ENCODE measurements at regions not wholly inside any gene's neighbourhood (a gene's known extent, or its start where the extent isn't known, plus 50 kb on each side); places are given as distances from the start of the nearest gene placed in this dataset.

- no peaks in the 10 kb centered on the region for H3K27me3 ChIP-seq (ENCODE audit: control insufficient read depth in 2 of 2, insufficient read depth in 1 of 2, low read length in 1 of 2)
- H3K9me3 ChIP-seq (ENCODE audit: control insufficient read depth in 2 of 2, insufficient read depth in 1 of 2, low read length in 1 of 2) = no peaks in the 10 kb centered on the region
- H3K4me1 ChIP-seq (ENCODE audit: control insufficient read depth in 2 of 2, insufficient read depth in 2 of 2, low read length in 2 of 2) = no peaks in the 10 kb centered on the region
- H3K36me3 ChIP-seq (ENCODE audit: control insufficient read depth in 2 of 2, insufficient read depth in 2 of 2, low read length in 1 of 2) = no peaks in the 10 kb centered on the region
- WGBS = 90% methylated on average over 1 of the region's 1 CpG
- no peak overlapping the region for H3K27ac ChIP-seq (ENCODE audit: low read depth in 1 of 2, low read length in 1 of 2)
- H3K4me3 ChIP-seq (ENCODE audit: low read length in 2 of 2) = no peak overlapping the region
- DNase-seq (ENCODE audit: low read depth in 6 of 9, low spot score in 9 of 9) = no peak
Observed at GRCh38 chr18:41464278-41464677, 490.8 kb upstream of the PIK3C3 start.

GRCh38 chr18:41462946-41463345, 492.1 kb upstream of the PIK3C3 start:
- no peaks in the 10 kb centered on the region for H3K36me3 ChIP-seq (ENCODE audit: control insufficient read depth in 2 of 2, insufficient read depth in 2 of 2, low read length in 1 of 2)

GRCh38 chr18:41461114-41461513, 493.9 kb upstream of the PIK3C3 start:
- 82% methylated on average over 2 of the region's 2 CpGs for WGBS
- no peaks in the 10 kb centered on the region for H3K9me3 ChIP-seq (ENCODE audit: control insufficient read depth in 2 of 2, insufficient read depth in 1 of 2, low read length in 1 of 2)
- H3K27me3 ChIP-seq (ENCODE audit: control insufficient read depth in 2 of 2, insufficient read depth in 1 of 2, low read length in 1 of 2) = no peaks in the 10 kb centered on the region
- H3K27ac ChIP-seq (ENCODE audit: low read depth in 1 of 2, low read length in 1 of 2) = no peak overlapping the region
- H3K4me1 ChIP-seq (ENCODE audit: control insufficient read depth in 2 of 2, insufficient read depth in 2 of 2, low read length in 2 of 2) = no peaks in the 10 kb centered on the region
- no peaks in the 10 kb centered on the region for H3K36me3 ChIP-seq (ENCODE audit: control insufficient read depth in 2 of 2, insufficient read depth in 2 of 2, low read length in 1 of 2)
- no peak overlapping the region for H3K4me3 ChIP-seq (ENCODE audit: low read length in 2 of 2)
- DNase-seq (ENCODE audit: low read depth in 6 of 9, low spot score in 9 of 9) = no peak

More at GRCh38 chr18:41462946-41463345, 492.1 kb upstream of the PIK3C3 start:
- 89% methylated on average over 1 of the region's 1 CpG for WGBS
- no peaks in the 10 kb centered on the region for H3K4me1 ChIP-seq (ENCODE audit: control insufficient read depth in 2 of 2, insufficient read depth in 2 of 2, low read length in 2 of 2)
- H3K9me3 ChIP-seq (ENCODE audit: control insufficient read depth in 2 of 2, insufficient read depth in 1 of 2, low read length in 1 of 2) = no peaks in the 10 kb centered on the region
- DNase-seq (ENCODE audit: low read depth in 6 of 9, low spot score in 9 of 9) = no peak
- no peak overlapping the region for H3K4me3 ChIP-seq (ENCODE audit: low read length in 2 of 2)
- H3K27ac ChIP-seq (ENCODE audit: low read depth in 1 of 2, low read length in 1 of 2) = no peak overlapping the region
- H3K27me3 ChIP-seq (ENCODE audit: control insufficient read depth in 2 of 2, insufficient read depth in 1 of 2, low read length in 1 of 2) = no peaks in the 10 kb centered on the region

- Histone ChIP-seq H3K4me1 (ENCODE audit: control insufficient read depth in 2 of 2, insufficient read depth in 2 of 2, low read length in 2 of 2) (no peaks in the 10 kb centered on the region), H3K9me3 (ENCODE audit: control insufficient read depth in 2 of 2, insufficient read depth in 1 of 2, low read length in 1 of 2) (no peaks in the 10 kb centered on the region), H3K4me3 (ENCODE audit: low read length in 2 of 2) (no peak overlapping the region), H3K36me3 (ENCODE audit: control insufficient read depth in 2 of 2, insufficient read depth in 2 of 2, low read length in 1 of 2) (no peaks in the 10 kb centered on the region), H3K27me3 (ENCODE audit: control insufficient read depth in 2 of 2, insufficient read depth in 1 of 2, low read length in 1 of 2) (no peaks in the 10 kb centered on the region), H3K27ac (ENCODE audit: low read depth in 1 of 2, low read length in 1 of 2) (no peak overlapping the region)
- 96% methylated on average over 2 of the region's 2 CpGs for WGBS
- DNase-seq (ENCODE audit: low read depth in 6 of 9, low spot score in 9 of 9) = no peak
Observed at GRCh38 chr18:41459656-41460055, 495.4 kb upstream of the PIK3C3 start.

- no peaks in the 10 kb centered on the region for H3K9me3 ChIP-seq (ENCODE audit: control insufficient read depth in 2 of 2, insufficient read depth in 1 of 2, low read length in 1 of 2)
- no peak overlapping the region for H3K4me3 ChIP-seq (ENCODE audit: low read length in 2 of 2)
Observed at GRCh38 chr18:41458376-41458775, 496.7 kb upstream of the PIK3C3 start.

GRCh38 chr18:41457765-41458326, 497.2 kb upstream of the PIK3C3 start:
- no peak for DNase-seq (ENCODE audit: low read depth in 6 of 9, low spot score in 9 of 9)
- WGBS = 88% methylated on average over 13 of the region's 13 CpGs
- no peaks in the 10 kb centered on the region for H3K4me1 ChIP-seq (ENCODE audit: control insufficient read depth in 2 of 2, insufficient read depth in 2 of 2, low read length in 2 of 2)
- H3K4me3 ChIP-seq (ENCODE audit: low read length in 2 of 2) = no peak overlapping the region
- no peaks in the 10 kb centered on the region for H3K9me3 ChIP-seq (ENCODE audit: control insufficient read depth in 2 of 2, insufficient read depth in 1 of 2, low read length in 1 of 2)
- no peak overlapping the region for H3K27ac ChIP-seq (ENCODE audit: low read depth in 1 of 2, low read length in 1 of 2)
- no peaks in the 10 kb centered on the region for H3K27me3 ChIP-seq (ENCODE audit: control insufficient read depth in 2 of 2, insufficient read depth in 1 of 2, low read length in 1 of 2)
- no peaks in the 10 kb centered on the region for H3K36me3 ChIP-seq (ENCODE audit: control insufficient read depth in 2 of 2, insufficient read depth in 2 of 2, low read length in 1 of 2)

More at GRCh38 chr18:41458376-41458775, 496.7 kb upstream of the PIK3C3 start:
- 94% methylated on average over 3 of the region's 3 CpGs for WGBS
- no peaks in the 10 kb centered on the region for H3K4me1 ChIP-seq (ENCODE audit: control insufficient read depth in 2 of 2, insufficient read depth in 2 of 2, low read length in 2 of 2)
- H3K27me3 ChIP-seq (ENCODE audit: control insufficient read depth in 2 of 2, insufficient read depth in 1 of 2, low read length in 1 of 2) = no peaks in the 10 kb centered on the region
- no peak overlapping the region for H3K27ac ChIP-seq (ENCODE audit: low read depth in 1 of 2, low read length in 1 of 2)
- DNase-seq (ENCODE audit: low read depth in 6 of 9, low spot score in 9 of 9) = no peak
- H3K36me3 ChIP-seq (ENCODE audit: control insufficient read depth in 2 of 2, insufficient read depth in 2 of 2, low read length in 1 of 2) = no peaks in the 10 kb centered on the region

- Histone ChIP-seq H3K36me3 (ENCODE audit: control insufficient read depth in 2 of 2, insufficient read depth in 2 of 2, low read length in 1 of 2) (no peaks in the 10 kb centered on the region), H3K9me3 (ENCODE audit: control insufficient read depth in 2 of 2, insufficient read depth in 1 of 2, low read length in 1 of 2) (no peaks in the 10 kb centered on the region), H3K4me3 (ENCODE audit: low read length in 2 of 2) (no peak overlapping the region), H3K27ac (ENCODE audit: low read depth in 1 of 2, low read length in 1 of 2) (no peak overlapping the region), H3K27me3 (ENCODE audit: control insufficient read depth in 2 of 2, insufficient read depth in 1 of 2, low read length in 1 of 2) (no peaks in the 10 kb centered on the region), H3K4me1 (ENCODE audit: control insufficient read depth in 2 of 2, insufficient read depth in 2 of 2, low read length in 2 of 2) (no peaks in the 10 kb centered on the region)
- WGBS = 92% methylated on average over 4 of the region's 4 CpGs
- no peak for DNase-seq (ENCODE audit: low read depth in 6 of 9, low spot score in 9 of 9)
Observed at GRCh38 chr18:41456831-41457230, 498.2 kb upstream of the PIK3C3 start.

- H3K36me3 ChIP-seq (ENCODE audit: control insufficient read depth in 2 of 2, insufficient read depth in 2 of 2, low read length in 1 of 2) = no peaks in the 10 kb centered on the region
- DNase-seq (ENCODE audit: low read depth in 6 of 9, low spot score in 9 of 9) = no peak
- no peaks in the 10 kb centered on the region for H3K4me1 ChIP-seq (ENCODE audit: control insufficient read depth in 2 of 2, insufficient read depth in 2 of 2, low read length in 2 of 2)
- H3K4me3 ChIP-seq (ENCODE audit: low read length in 2 of 2) = no peak overlapping the region
- H3K27ac ChIP-seq (ENCODE audit: low read depth in 1 of 2, low read length in 1 of 2) = no peak overlapping the region
- no peaks in the 10 kb centered on the region for H3K27me3 ChIP-seq (ENCODE audit: control insufficient read depth in 2 of 2, insufficient read depth in 1 of 2, low read length in 1 of 2)
- no peaks in the 10 kb centered on the region for H3K9me3 ChIP-seq (ENCODE audit: control insufficient read depth in 2 of 2, insufficient read depth in 1 of 2, low read length in 1 of 2)
Observed at GRCh38 chr18:41449612-41450011, 505.4 kb upstream of the PIK3C3 start.

GRCh38 chr18:41444943-41445342, 510.1 kb upstream of the PIK3C3 start:
- Histone ChIP-seq H3K27me3 (ENCODE audit: control insufficient read depth in 2 of 2, insufficient read depth in 1 of 2, low read length in 1 of 2) (no peaks in the 10 kb centered on the region), H3K9me3 (ENCODE audit: control insufficient read depth in 2 of 2, insufficient read depth in 1 of 2, low read length in 1 of 2) (no peaks in the 10 kb centered on the region), H3K4me3 (ENCODE audit: low read length in 2 of 2) (no peak overlapping the region), H3K27ac (ENCODE audit: low read depth in 1 of 2, low read length in 1 of 2) (no peak overlapping the region), H3K4me1 (ENCODE audit: control insufficient read depth in 2 of 2, insufficient read depth in 2 of 2, low read length in 2 of 2) (no peaks in the 10 kb centered on the region), H3K36me3 (ENCODE audit: control insufficient read depth in 2 of 2, insufficient read depth in 2 of 2, low read length in 1 of 2) (no peaks in the 10 kb centered on the region)
- no peak for DNase-seq (ENCODE audit: low read depth in 6 of 9, low spot score in 9 of 9)
- 86% methylated on average over 2 of the region's 2 CpGs for WGBS

- Histone ChIP-seq H3K4me1 (ENCODE audit: control insufficient read depth in 2 of 2, insufficient read depth in 2 of 2, low read length in 2 of 2) (no peaks in the 10 kb centered on the region), H3K36me3 (ENCODE audit: control insufficient read depth in 2 of 2, insufficient read depth in 2 of 2, low read length in 1 of 2) (no peaks in the 10 kb centered on the region), H3K4me3 (ENCODE audit: low read length in 2 of 2) (no peak overlapping the region), H3K9me3 (ENCODE audit: control insufficient read depth in 2 of 2, insufficient read depth in 1 of 2, low read length in 1 of 2) (no peaks in the 10 kb centered on the region), H3K27me3 (ENCODE audit: control insufficient read depth in 2 of 2, insufficient read depth in 1 of 2, low read length in 1 of 2) (no peaks in the 10 kb centered on the region), H3K27ac (ENCODE audit: low read depth in 1 of 2, low read length in 1 of 2) (no peak overlapping the region)
- 99% methylated on average over 1 of the region's 1 CpG for WGBS
- DNase-seq (ENCODE audit: low read depth in 6 of 9, low spot score in 9 of 9) = no peak
Observed at GRCh38 chr18:41436772-41437171, 518.3 kb upstream of the PIK3C3 start.

All from thymus (tissue), 11 donors.